ENCODE measurements at regions not wholly inside any gene's neighbourhood (a gene's known extent, or its start where the extent isn't known, plus 50 kb on each side); places are given as distances from the start of the nearest gene placed in this dataset.
"Not testable (repeated sequence)": the region's sequence is repeated elsewhere in the genome, so short reads cannot be mapped to it uniquely, and the experiment has no call there.

- Mint-ChIP-seq H3K27ac (ENCODE audit: unreplicated experiment) (no peak overlapping the region), H3K36me3 (ENCODE audit: unreplicated experiment) (no peaks in the 10 kb centered on the region), H3K27me3 (ENCODE audit: unreplicated experiment) (no peaks in the 10 kb centered on the region), H3K4me1 (ENCODE audit: low read depth, unreplicated experiment) (no peaks in the 10 kb centered on the region), H3K4me3 (ENCODE audit: unreplicated experiment) (no peak overlapping the region), H3K9me3 (ENCODE audit: unreplicated experiment) (no peaks in the 10 kb centered on the region)
- no peak for TF ChIP-seq CTCF (IDR thresholded peaks at IDR 0.05; ENCODE audit: partially characterized antibody, unreplicated experiment)
- no peak for DNase-seq
Observed at GRCh38 chr3:109702976-109703375, 365.6 kb upstream of the DPPA4 start.

GRCh38 chr3:109705133-109705532, 367.8 kb upstream of the DPPA4 start:
- not testable (repeated sequence) for H3K27me3 Mint-ChIP-seq (ENCODE audit: unreplicated experiment)

GRCh38 chr3:109707617-109708016, 370.3 kb upstream of the DPPA4 start:
- no peaks in the 10 kb centered on the region for H3K9me3 Mint-ChIP-seq (ENCODE audit: unreplicated experiment)
- H3K36me3 Mint-ChIP-seq (ENCODE audit: unreplicated experiment), result peaks cover 6% of the 10 kb centered on the region
- no peaks in the 10 kb centered on the region for H3K27me3 Mint-ChIP-seq (ENCODE audit: unreplicated experiment)
- H3K27ac Mint-ChIP-seq (ENCODE audit: unreplicated experiment), result no peak overlapping the region
- DNase-seq, result no peak
- H3K4me3 Mint-ChIP-seq (ENCODE audit: unreplicated experiment), result no peak overlapping the region
- no peak for TF ChIP-seq CTCF (IDR thresholded peaks at IDR 0.05; ENCODE audit: partially characterized antibody, unreplicated experiment)
- H3K4me1 Mint-ChIP-seq (ENCODE audit: low read depth, unreplicated experiment), result no peaks in the 10 kb centered on the region

More at GRCh38 chr3:109705133-109705532, 367.8 kb upstream of the DPPA4 start:
- not testable (repeated sequence) for H3K4me1 Mint-ChIP-seq (ENCODE audit: low read depth, unreplicated experiment); DNase-seq; H3K4me3 Mint-ChIP-seq (ENCODE audit: unreplicated experiment); H3K27ac Mint-ChIP-seq (ENCODE audit: unreplicated experiment); H3K36me3 Mint-ChIP-seq (ENCODE audit: unreplicated experiment); H3K9me3 Mint-ChIP-seq (ENCODE audit: unreplicated experiment)

GRCh38 chr3:109713288-109713687, 375.9 kb upstream of the DPPA4 start:
- Mint-ChIP-seq H3K4me3 (ENCODE audit: unreplicated experiment) (no peak overlapping the region), H3K9me3 (ENCODE audit: unreplicated experiment) (no peaks in the 10 kb centered on the region), H3K36me3 (ENCODE audit: unreplicated experiment) (peaks cover 6% of the 10 kb centered on the region), H3K27ac (ENCODE audit: unreplicated experiment) (no peak overlapping the region), H3K4me1 (ENCODE audit: low read depth, unreplicated experiment) (peaks cover 4% of the 10 kb centered on the region), H3K27me3 (ENCODE audit: unreplicated experiment) (no peaks in the 10 kb centered on the region)
- no peak for DNase-seq
- TF ChIP-seq CTCF (IDR thresholded peaks at IDR 0.05; ENCODE audit: partially characterized antibody, unreplicated experiment), result no peak

- Mint-ChIP-seq H3K27me3 (ENCODE audit: unreplicated experiment) (no peaks in the 10 kb centered on the region), H3K4me1 (ENCODE audit: low read depth, unreplicated experiment) (peaks cover 4% of the 10 kb centered on the region), H3K4me3 (ENCODE audit: unreplicated experiment) (no peak overlapping the region), H3K27ac (ENCODE audit: unreplicated experiment) (no peak overlapping the region), H3K36me3 (ENCODE audit: unreplicated experiment) (no peaks in the 10 kb centered on the region), H3K9me3 (ENCODE audit: unreplicated experiment) (no peaks in the 10 kb centered on the region)
- no peak for TF ChIP-seq CTCF (IDR thresholded peaks at IDR 0.05; ENCODE audit: partially characterized antibody, unreplicated experiment)
- DNase-seq, result no peak
Observed at GRCh38 chr3:109715707-109716106, 378.4 kb upstream of the DPPA4 start.

- DNase-seq, result no peak
- no peak for TF ChIP-seq CTCF (IDR thresholded peaks at IDR 0.05; ENCODE audit: partially characterized antibody, unreplicated experiment)
- peaks cover 4% of the 10 kb centered on the region for H3K4me1 Mint-ChIP-seq (ENCODE audit: low read depth, unreplicated experiment)
Observed at GRCh38 chr3:109718850-109719249, 381.5 kb upstream of the DPPA4 start.

More at GRCh38 chr3:109718850-109719249, 381.5 kb upstream of the DPPA4 start:
- Mint-ChIP-seq H3K27me3 (ENCODE audit: unreplicated experiment) (no peaks in the 10 kb centered on the region), H3K27ac (ENCODE audit: unreplicated experiment) (no peak overlapping the region), H3K9me3 (ENCODE audit: unreplicated experiment) (no peaks in the 10 kb centered on the region), H3K36me3 (ENCODE audit: unreplicated experiment) (no peaks in the 10 kb centered on the region), H3K4me3 (ENCODE audit: unreplicated experiment) (no peak overlapping the region)
